ENCODE measurements at regions not wholly inside any gene's neighbourhood (a gene's known extent, or its start where the extent isn't known, plus 50 kb on each side); places are given as distances from the start of the nearest gene placed in this dataset.

DNA sequence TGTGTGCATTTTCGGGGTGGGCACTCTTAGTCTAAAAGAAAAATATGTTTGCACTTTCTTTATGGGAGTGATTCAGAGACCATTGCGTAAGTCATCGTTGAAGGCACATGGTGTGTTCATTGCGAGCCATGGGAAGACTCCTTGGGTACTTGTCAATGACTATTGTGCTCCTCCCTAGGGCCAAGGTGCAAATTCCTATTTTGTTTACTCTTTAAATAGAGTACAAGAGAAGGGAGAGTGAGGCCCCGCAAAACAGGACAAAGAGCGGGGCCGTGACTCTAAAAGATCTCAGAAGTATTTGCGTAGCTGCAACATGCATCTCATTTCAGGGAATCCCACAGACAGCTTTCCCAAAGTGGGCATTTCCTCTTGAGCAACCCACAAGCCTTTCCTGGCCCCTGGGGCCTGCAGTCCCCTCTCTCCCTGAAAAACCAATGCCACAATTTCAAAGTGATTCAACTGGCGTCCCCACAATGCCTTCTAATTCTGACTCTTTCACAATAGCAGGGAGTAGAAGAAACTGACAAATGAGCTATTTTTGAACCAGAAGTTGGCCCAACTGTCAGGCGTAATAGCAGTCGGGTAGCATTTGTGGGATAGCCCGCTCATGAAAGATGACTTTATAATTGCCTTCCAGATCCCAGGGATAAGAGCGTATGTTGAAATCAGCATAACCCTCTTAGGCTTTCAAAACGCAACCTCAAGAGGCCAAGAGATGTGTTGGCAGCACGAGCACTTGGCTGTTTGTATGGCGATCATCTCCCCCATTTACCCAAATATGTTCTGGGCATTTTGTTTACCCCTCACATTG lies 277.9 kb upstream of the BMP2 start:
- H3K27ac ChIP-seq: no peak overlapping the region
- TF ChIP-seq, protein P1, sequence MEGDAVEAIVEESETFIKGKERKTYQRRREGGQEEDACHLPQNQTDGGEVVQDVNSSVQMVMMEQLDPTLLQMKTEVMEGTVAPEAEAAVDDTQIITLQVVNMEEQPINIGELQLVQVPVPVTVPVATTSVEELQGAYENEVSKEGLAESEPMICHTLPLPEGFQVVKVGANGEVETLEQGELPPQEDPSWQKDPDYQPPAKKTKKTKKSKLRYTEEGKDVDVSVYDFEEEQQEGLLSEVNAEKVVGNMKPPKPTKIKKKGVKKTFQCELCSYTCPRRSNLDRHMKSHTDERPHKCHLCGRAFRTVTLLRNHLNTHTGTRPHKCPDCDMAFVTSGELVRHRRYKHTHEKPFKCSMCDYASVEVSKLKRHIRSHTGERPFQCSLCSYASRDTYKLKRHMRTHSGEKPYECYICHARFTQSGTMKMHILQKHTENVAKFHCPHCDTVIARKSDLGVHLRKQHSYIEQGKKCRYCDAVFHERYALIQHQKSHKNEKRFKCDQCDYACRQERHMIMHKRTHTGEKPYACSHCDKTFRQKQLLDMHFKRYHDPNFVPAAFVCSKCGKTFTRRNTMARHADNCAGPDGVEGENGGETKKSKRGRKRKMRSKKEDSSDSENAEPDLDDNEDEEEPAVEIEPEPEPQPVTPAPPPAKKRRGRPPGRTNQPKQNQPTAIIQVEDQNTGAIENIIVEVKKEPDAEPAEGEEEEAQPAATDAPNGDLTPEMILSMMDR (conservative IDR thresholded peaks at IDR 0.05): no peak

DNA sequence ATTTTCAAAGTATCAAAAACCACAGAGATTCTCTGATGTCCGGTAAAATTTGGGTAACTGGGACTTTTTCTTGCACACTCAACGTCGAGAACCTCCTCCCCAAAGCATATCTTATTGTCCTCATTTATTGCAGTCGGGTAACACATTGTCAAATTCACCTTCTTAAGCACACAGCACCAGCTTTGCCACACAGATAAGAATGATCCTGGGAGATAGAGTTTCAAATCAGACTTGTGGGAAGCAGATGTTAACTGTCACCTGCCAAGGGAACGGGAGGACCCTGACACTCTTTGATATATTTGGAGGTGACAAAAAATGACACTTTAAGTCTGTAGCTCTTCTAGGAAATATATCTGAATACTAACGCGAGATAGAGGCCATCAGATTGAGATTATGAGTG lies 282.1 kb upstream of the BMP2 start:
- H3K27ac ChIP-seq: no peak overlapping the region

DNA sequence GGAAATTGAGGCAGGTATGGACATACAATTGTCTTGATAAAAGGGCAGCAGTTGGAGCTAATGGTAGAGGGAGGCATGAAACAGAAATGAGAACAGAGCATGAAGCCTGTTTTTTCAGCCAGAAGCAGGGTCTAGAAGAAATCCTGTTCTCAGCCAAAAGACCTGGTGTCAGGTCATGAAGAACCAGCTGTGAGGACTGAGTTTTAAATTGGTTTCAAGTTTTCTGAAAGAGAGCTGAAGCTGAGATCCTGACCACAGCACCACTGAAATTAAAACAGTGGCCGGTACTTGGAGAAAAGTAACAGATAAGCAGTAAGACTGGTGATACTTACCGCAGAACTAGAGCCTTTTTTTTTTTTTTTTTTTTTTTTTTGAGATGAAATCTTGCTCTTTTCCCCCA lies 283.8 kb upstream of the BMP2 start:
- TF ChIP-seq, protein P1 (conservative IDR thresholded peaks at IDR 0.05): no peak
- no peak overlapping the region for H3K27ac ChIP-seq

More for the DNA sequence above, 282.1 kb upstream of the BMP2 start:
- TF ChIP-seq, protein P1 (conservative IDR thresholded peaks at IDR 0.05): no peak

- no peak overlapping the region for H3K27ac ChIP-seq
- TF ChIP-seq, protein P1 (conservative IDR thresholded peaks at IDR 0.05): no peak
Measured at GRCh38 chr20:6482486-6482885, 285.0 kb upstream of the BMP2 start.

- H3K27ac ChIP-seq: no peak overlapping the region
- TF ChIP-seq, protein P1 (conservative IDR thresholded peaks at IDR 0.05): no peak
Measured at GRCh38 chr20:6480328-6481200, 286.9 kb upstream of the BMP2 start.

DNA sequence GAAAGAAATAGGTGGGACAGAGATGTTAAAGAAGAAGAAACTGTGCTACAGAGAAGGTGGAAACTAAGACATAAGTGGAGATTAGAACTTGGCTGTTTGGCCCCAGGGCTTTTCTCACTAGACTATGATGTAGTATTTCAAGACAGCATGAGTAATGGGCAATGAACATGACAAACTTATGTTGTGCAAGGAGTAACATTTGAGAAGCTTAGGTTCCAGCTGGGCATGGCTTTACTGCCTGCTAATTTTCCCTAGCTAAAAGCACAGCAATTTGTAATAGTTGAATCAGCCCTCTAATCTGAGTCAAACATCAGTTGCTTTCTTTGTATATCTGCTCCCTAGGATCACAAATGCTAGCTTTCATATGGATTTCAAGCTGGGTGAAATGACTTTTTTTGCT lies 294.3 kb upstream of the BMP2 start:
- TF ChIP-seq, protein P1 (conservative IDR thresholded peaks at IDR 0.05): no peak
- H3K27ac ChIP-seq: no peak overlapping the region

DNA sequence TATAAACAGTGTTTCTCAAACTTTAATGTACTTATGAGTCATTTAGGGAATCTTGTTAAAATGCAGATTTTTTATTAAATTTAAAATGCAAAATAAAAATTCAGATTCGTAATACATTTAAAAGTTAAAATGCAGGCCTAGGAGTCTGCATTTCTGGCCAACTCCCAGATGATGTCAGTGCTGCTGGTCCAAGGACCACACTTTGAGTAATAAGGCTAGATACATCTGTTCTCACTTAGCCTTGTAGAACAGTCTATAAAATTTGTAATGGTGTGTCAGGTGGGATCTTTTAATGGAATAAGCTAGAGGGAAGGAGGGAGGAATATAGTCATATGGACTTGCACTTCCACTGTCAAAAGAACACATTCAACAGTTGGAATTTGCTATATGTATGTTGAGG lies 295.6 kb upstream of the BMP2 start:
- TF ChIP-seq, protein P1 (conservative IDR thresholded peaks at IDR 0.05): no peak
- no peak overlapping the region for H3K27ac ChIP-seq
